GM12874 (cell line): ENCODE measurements at regions not wholly inside any gene's neighbourhood (a gene's known extent, or its start where the extent isn't known, plus 50 kb on each side); places are given as distances from the start of the nearest gene placed in this dataset.
A peak's percentile ranks its signal among the peaks of the same experiment; 100 is the strongest.

Source experiments
- TF ChIP-seq, protein P1 (sequence below): IDR thresholded peaks from 2 replicates; pipeline ENCODE4 v1.5.1; 2011; ENCODE audit warnings: low read depth, mild to moderate bottlenecking, control low read depth, low read length, moderate library complexity; ENCODE audit not compliant: insufficient read depth

DNA sequence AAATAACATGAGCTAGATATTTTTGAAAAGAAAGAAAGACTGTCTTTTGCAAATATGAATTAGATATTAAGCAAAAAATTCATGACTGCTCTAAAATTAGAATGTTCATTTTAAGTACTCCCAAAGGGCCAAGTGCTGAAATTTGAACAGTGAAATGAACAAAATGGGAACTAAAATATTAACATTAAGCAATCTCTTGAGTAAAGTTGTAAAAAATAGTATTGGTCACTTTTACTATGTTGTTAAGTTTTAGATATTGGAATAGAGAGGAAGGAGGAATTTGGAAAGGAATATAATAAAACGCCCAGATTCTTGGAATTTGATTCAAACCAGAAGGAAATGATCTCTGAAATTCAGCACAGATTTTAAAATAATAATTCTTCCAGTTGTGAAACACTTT, 125.9 kb upstream of the ANK2 start:
- TF ChIP-seq, protein P1, sequence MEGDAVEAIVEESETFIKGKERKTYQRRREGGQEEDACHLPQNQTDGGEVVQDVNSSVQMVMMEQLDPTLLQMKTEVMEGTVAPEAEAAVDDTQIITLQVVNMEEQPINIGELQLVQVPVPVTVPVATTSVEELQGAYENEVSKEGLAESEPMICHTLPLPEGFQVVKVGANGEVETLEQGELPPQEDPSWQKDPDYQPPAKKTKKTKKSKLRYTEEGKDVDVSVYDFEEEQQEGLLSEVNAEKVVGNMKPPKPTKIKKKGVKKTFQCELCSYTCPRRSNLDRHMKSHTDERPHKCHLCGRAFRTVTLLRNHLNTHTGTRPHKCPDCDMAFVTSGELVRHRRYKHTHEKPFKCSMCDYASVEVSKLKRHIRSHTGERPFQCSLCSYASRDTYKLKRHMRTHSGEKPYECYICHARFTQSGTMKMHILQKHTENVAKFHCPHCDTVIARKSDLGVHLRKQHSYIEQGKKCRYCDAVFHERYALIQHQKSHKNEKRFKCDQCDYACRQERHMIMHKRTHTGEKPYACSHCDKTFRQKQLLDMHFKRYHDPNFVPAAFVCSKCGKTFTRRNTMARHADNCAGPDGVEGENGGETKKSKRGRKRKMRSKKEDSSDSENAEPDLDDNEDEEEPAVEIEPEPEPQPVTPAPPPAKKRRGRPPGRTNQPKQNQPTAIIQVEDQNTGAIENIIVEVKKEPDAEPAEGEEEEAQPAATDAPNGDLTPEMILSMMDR = no peak

GRCh38 chr4:112926819-112927218, 122.6 kb upstream of the ANK2 start:
- TF ChIP-seq, protein P1 = no peak

GRCh38 chr4:112927544-112927943, 121.9 kb upstream of the ANK2 start:
- TF ChIP-seq, protein P1 = no peak

DNA sequence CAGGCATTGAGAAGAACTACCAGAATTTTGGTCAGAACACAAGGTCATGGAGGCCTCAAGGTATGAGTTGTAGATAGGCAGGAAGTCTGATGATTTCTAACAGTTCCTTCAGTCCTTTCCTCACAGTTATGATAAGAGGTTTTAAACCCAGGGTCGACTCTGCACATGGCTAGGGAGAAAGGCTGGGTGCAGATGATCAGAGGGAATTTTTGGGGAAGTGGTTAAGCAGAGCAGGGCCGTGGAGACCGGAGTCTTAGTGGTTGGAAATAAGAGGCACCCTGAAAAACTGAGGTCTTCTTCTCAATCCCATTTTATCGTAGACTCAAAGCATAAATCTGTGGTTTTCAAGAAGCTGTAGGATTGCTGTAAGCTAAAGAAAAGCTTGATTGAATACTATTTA, 118.5 kb upstream of the ANK2 start:
- TF ChIP-seq, protein P1 = no peak

DNA sequence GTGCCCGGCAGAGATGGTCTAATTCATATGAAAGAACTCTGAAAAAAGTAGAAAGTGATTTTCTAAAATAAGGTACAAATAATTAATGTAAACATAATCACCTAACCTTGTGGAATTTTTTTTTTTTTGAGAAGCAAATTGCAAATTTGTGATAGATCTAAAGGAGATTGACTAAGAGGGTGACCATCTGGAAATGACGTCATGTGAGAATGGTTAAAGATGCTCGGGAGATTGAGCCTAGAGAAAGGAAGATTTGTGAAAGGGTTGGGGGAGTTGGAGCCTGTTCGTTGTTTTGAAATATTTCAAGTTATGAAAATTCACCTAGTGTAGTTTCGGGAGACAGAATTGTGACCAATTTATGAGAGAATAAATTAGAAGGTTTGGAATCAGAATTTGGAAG, 115.7 kb upstream of the ANK2 start:
- TF ChIP-seq, protein P1 = no peak

- TF ChIP-seq, protein P1 = peak; percentile 41; the same call in 1 of the 2 replicates
Observed at GRCh38 chr4:112938461-112939058, 110.9 kb upstream of the ANK2 start.

DNA sequence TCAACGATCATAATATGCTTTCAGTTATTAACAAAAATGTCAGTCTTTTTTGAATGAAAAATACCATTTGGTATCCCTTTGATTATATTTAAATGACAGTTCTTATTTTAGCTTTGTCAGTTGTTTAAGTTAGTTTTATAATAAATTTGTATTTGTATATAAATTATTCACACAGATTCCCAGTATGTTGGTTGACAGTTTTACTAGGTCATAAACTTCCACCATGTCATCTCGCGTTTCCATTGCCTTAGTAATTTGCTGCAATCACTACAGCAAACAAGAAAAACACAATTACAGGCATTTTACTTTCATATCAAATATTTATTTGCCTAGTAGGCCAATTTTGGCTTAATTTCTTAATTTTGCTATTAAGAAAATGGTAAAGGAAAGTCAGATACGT, 109.6 kb upstream of the ANK2 start:
- TF ChIP-seq, protein P1 = no peak
